Sigmoid colon (tissue), 6 donors: ENCODE measurements at regions not wholly inside any gene's neighbourhood (a gene's known extent, or its start where the extent isn't known, plus 50 kb on each side); places are given as distances from the start of the nearest gene placed in this dataset.

Experiments
- DNase-seq: peaks from one replicate; pipeline ENCODE4 v3.0.0-alpha.2; 2019
- H3K27ac ChIP-seq, 4 donors: fragments of 200-600 bp; sonication (generic); one replicate each; pipeline ENCODE4 v1.5.1; 2016 to 2019; ENCODE audit warnings: mild to moderate bottlenecking in 1 of 4
- H3K27me3 ChIP-seq, 3 donors: fragments of 200-600 bp; sonication (generic); one replicate each; pipeline ENCODE4 v1.5.1; 2019; ENCODE audit warnings: mild to moderate bottlenecking in 1 of 3
- H3K36me3 ChIP-seq, 4 donors: fragments of 200-600 bp; sonication (generic); one replicate each; pipeline ENCODE4 v1.5.1; 2016 to 2019
- H3K4me1 ChIP-seq, 4 donors: fragments of 200-600 bp; sonication (generic); one replicate each; pipeline ENCODE4 v1.5.1; 2017 to 2019
- H3K4me3 ChIP-seq, 4 donors: fragments of 200-600 bp; sonication (generic); one replicate each; pipeline ENCODE4 v1.5.1; 2017 to 2019; ENCODE audit warnings: mild to moderate bottlenecking in 2 of 4, moderate library complexity in 1 of 4
- H3K9me3 ChIP-seq, 4 donors: fragments of 200-600 bp in 3 of 4; sonication (generic) in 3 of 4; one replicate each; pipeline versions ENCODE4 v1.5.1 to v1.6.1; 2013 to 2019
- CTCF ChIP-seq, 4 experiments: fragments of 450-650 bp in 3 of 4; fragments of 200-600 bp in 1 of 4; IDR thresholded peaks; one replicate each; pipeline ENCODE4 v1.5.1; 2016 to 2019; ENCODE audit warnings: antibody characterized with exemption in 4 of 4, mild to moderate bottlenecking in 3 of 4, moderate library complexity in 2 of 4
- EP300 ChIP-seq, 4 donors: sonication (generic); formaldehyde crosslinking; IDR thresholded peaks; one replicate each; pipeline ENCODE4 v1.6.1; 2017; ENCODE audit warnings: antibody characterized with exemption in 4 of 4
- POLR2A ChIP-seq, 2 donors: fragments of 450-650 bp; IDR thresholded peaks; one replicate each; pipeline ENCODE4 v1.6.1; 2016; ENCODE audit warnings: antibody characterized with exemption in 2 of 2, mild to moderate bottlenecking in 2 of 2, moderate library complexity in 2 of 2
- POLR2AphosphoS5 ChIP-seq, 4 donors: sonication (generic); formaldehyde crosslinking; IDR thresholded peaks; one replicate each; pipeline ENCODE4 v1.6.1; 2017; ENCODE audit warnings: antibody characterized with exemption in 4 of 4
- WGBS, 2 donors: extraction: QIAGEN DNeasy Blood & Tissue Kit; methylation state at CpG; one replicate each; pipeline ENCODE4 v1.1.7; 2013; 5-methylcytosine and 5-hydroxymethylcytosine counted together
- intact Hi-C: fragments of 100-400 bp; cut with DNase I; formaldehyde crosslinking; loops from one replicate; pipeline ENCODE4 v1.15.1; 2023
- donor health status: healthy with polysubstance abuse.
- donor health status: healthy.

GRCh38 chr1:22257290-22258275 lies 114.7 kb upstream of the WNT4 start:
- H3K9me3 ChIP-seq = no peaks in the 10 kb centered on the region
- DNase-seq = no peak
- no peaks in the 10 kb centered on the region for H3K4me1 ChIP-seq
- TF ChIP-seq POLR2A (IDR thresholded peaks at IDR 0.05) (no peak), POLR2AphosphoS5 (IDR thresholded peaks at IDR 0.05) (no peak), CTCF (IDR thresholded peaks at IDR 0.05) (no peak), EP300 (IDR thresholded peaks at IDR 0.05) (no peak)
- peaks cover 0 to 34% (median 5%) of the 10 kb centered on the region in 3 donors for H3K27me3 ChIP-seq
- no peak overlapping the region for H3K4me3 ChIP-seq
- no peak overlapping the region for H3K27ac ChIP-seq
- intact Hi-C loops = no loop called here
- H3K36me3 ChIP-seq = no peaks in the 10 kb centered on the region
- WGBS, 2 donors = 15 to 60% methylated on average over 32 of the region's 32 CpGs

GRCh38 chr1:22258698-22259097 lies 115.8 kb upstream of the WNT4 start:
- no peak for DNase-seq
- intact Hi-C loops = no loop called here
- no peaks in the 10 kb centered on the region for H3K36me3 ChIP-seq
- TF ChIP-seq CTCF (IDR thresholded peaks at IDR 0.05) (no peak), EP300 (IDR thresholded peaks at IDR 0.05) (no peak), POLR2A (IDR thresholded peaks at IDR 0.05) (no peak), POLR2AphosphoS5 (IDR thresholded peaks at IDR 0.05) (no peak)
- no peaks in the 10 kb centered on the region for H3K9me3 ChIP-seq
- H3K4me1 ChIP-seq = no peaks in the 10 kb centered on the region
- 48 to 67% methylated on average over 6 of the region's 6 CpGs for WGBS, 2 donors
- H3K27me3 ChIP-seq = peaks cover 0 to 30% (median 5%) of the 10 kb centered on the region in 3 donors
- no peak overlapping the region for H3K27ac ChIP-seq
- no peak overlapping the region for H3K4me3 ChIP-seq

- TF ChIP-seq POLR2AphosphoS5 (IDR thresholded peaks at IDR 0.05) = no peak
- no peak for TF ChIP-seq EP300 (IDR thresholded peaks at IDR 0.05)
- TF ChIP-seq POLR2A (IDR thresholded peaks at IDR 0.05) = no peak
- DNase-seq = no peak
- no peaks in the 10 kb centered on the region for H3K4me1 ChIP-seq
- no peaks in the 10 kb centered on the region for H3K9me3 ChIP-seq
- H3K27me3 ChIP-seq = peaks cover 0 to 34% (median 5%) of the 10 kb centered on the region in 3 donors
- no peak overlapping the region for H3K27ac ChIP-seq
- intact Hi-C loops = no loop called here
- WGBS, 2 donors = 12 to 50% methylated on average over 18 of the region's 18 CpGs
- H3K36me3 ChIP-seq = no peaks in the 10 kb centered on the region
- no peak overlapping the region for H3K4me3 ChIP-seq
Observed at GRCh38 chr1:22259551-22260282, 116.8 kb upstream of the WNT4 start.

- no peak for DNase-seq
- intact Hi-C loops = no loop called here
- Histone ChIP-seq H3K4me3 (no peak overlapping the region), H3K27ac (no peak overlapping the region), H3K9me3 (no peaks in the 10 kb centered on the region), H3K4me1 (no peaks in the 10 kb centered on the region), H3K36me3 (no peaks in the 10 kb centered on the region), H3K27me3 (peaks cover 0 to 43% (median 9%) of the 10 kb centered on the region in 3 donors)
- TF ChIP-seq POLR2A (IDR thresholded peaks at IDR 0.05) (no peak), POLR2AphosphoS5 (IDR thresholded peaks at IDR 0.05) (no peak), CTCF (IDR thresholded peaks at IDR 0.05) (no peak), EP300 (IDR thresholded peaks at IDR 0.05) (no peak)
- 86 to 89% methylated on average over 21 of the region's 21 CpGs for WGBS, 2 donors
Observed at GRCh38 chr1:22260860-22261432, 118.0 kb upstream of the WNT4 start.

- intact Hi-C loops = no loop called here
- 62 to 73% methylated on average over 7 of the region's 7 CpGs for WGBS, 2 donors
- peaks cover 0 to 48% (median 9%) of the 10 kb centered on the region in 3 donors for H3K27me3 ChIP-seq
- TF ChIP-seq POLR2AphosphoS5 (IDR thresholded peaks at IDR 0.05) (no peak), EP300 (IDR thresholded peaks at IDR 0.05) (no peak), CTCF (IDR thresholded peaks at IDR 0.05) (no peak), POLR2A (IDR thresholded peaks at IDR 0.05) (no peak)
- no peaks in the 10 kb centered on the region for H3K4me1 ChIP-seq
- H3K9me3 ChIP-seq = no peaks in the 10 kb centered on the region
- H3K4me3 ChIP-seq = no peak overlapping the region
- DNase-seq = no peak
- no peaks in the 10 kb centered on the region for H3K36me3 ChIP-seq
- no peak overlapping the region for H3K27ac ChIP-seq
Observed at GRCh38 chr1:22261580-22261979, 118.7 kb upstream of the WNT4 start.
